SU-DHL-6 (cell line): ENCODE measurements at regions not wholly inside any gene's neighbourhood (a gene's known extent, or its start where the extent isn't known, plus 50 kb on each side); places are given as distances from the start of the nearest gene placed in this dataset.

Experiments used
- H2AFZ ChIP-seq: fragments of 200-600 bp; sonication (generic); 2 replicates; pipeline ENCODE4 v1.6.1; 2014; ENCODE audit warnings: low read depth, mild to moderate bottlenecking, moderate library complexity, mixed read lengths, antibody characterized with exemption, low read length; ENCODE audit not compliant: severe bottlenecking
- H3F3A ChIP-seq: fragments of 200-600 bp; shearing (Covaris generic); 2 replicates; pipeline ENCODE4 v1.6.0; 2016; ENCODE audit warnings: antibody characterized with exemption, mild to moderate bottlenecking; ENCODE audit not compliant: insufficient read depth
- H3K27ac ChIP-seq: fragments of 200-600 bp; sonication (generic); 2 replicates; pipeline ENCODE4 v1.5.1; 2016; ENCODE audit warnings: low read depth, mild to moderate bottlenecking, low read length, moderate library complexity, mixed read lengths
- H3K27me3 ChIP-seq: fragments of 200-600 bp; sonication (generic), shearing (Covaris generic); 2 replicates; pipeline ENCODE4 v1.6.0; 2014; ENCODE audit warnings: mild to moderate bottlenecking, low read length
- H3K36me3 ChIP-seq: fragments of 200-600 bp; sonication (generic); 2 replicates; pipeline ENCODE4 v1.6.1; 2014; ENCODE audit warnings: mild to moderate bottlenecking, low read length, mixed read lengths
- H3K4me2 ChIP-seq: fragments of 300-600, 200-600 bp; shearing (Covaris generic), sonication (generic); 2 replicates; pipeline ENCODE4 v1.6.0; 2014; ENCODE audit warnings: low read length, low read depth, mild to moderate bottlenecking; ENCODE audit not compliant: poor library complexity, severe bottlenecking
- H3K4me3 ChIP-seq: fragments of 200-600 bp; sonication (generic); 2 replicates; pipeline ENCODE4 v1.5.1; 2014; ENCODE audit warnings: antibody characterized with exemption, low read length, mild to moderate bottlenecking, mixed read lengths; ENCODE audit not compliant: insufficient read depth, poor library complexity, severe bottlenecking
- H3K79me2 ChIP-seq: fragments of 200-600 bp; sonication (generic); 2 replicates; pipeline ENCODE4 v1.6.1; 2014; ENCODE audit warnings: mild to moderate bottlenecking, low read length, moderate library complexity; ENCODE audit not compliant: insufficient read depth
- H3K9ac ChIP-seq: fragments of 200-600 bp; sonication (generic); 2 replicates; pipeline ENCODE4 v1.7.0; 2014; ENCODE audit warnings: mild to moderate bottlenecking, low read length
- H3K9me2 ChIP-seq: fragments of 200-600 bp; sonication (generic); replicated peaks from 2 replicates; pipeline ENCODE4 v1.6.1; 2014; ENCODE audit warnings: low read length; ENCODE audit not compliant: insufficient read depth
- H3K9me3 ChIP-seq: fragments of 200-600 bp; sonication (generic); 2 replicates; pipeline ENCODE4 v1.6.1; 2014; ENCODE audit warnings: low read length, mixed read lengths; ENCODE audit not compliant: insufficient read depth
- H4K20me1 ChIP-seq: fragments of 200-600 bp; sonication (generic); 2 replicates; pipeline ENCODE4 v1.6.1; 2014; ENCODE audit warnings: low read depth, mild to moderate bottlenecking, antibody characterized with exemption, low read length, moderate library complexity, mixed read lengths
- CTCF ChIP-seq: fragments of 200-600 bp; sonication (generic); IDR thresholded peaks from one replicate; pipeline ENCODE4 v1.5.1; 2017; ENCODE audit warnings: antibody characterized with exemption, mild to moderate bottlenecking, low read length, moderate library complexity; ENCODE audit not compliant: insufficient read depth, poor library complexity, severe bottlenecking
- EZH2phosphoT487 ChIP-seq: fragments of 200-600 bp; sonication (generic), shearing (Covaris generic); conservative IDR thresholded peaks from 2 replicates; pipeline ENCODE4 v1.6.1; 2018; ENCODE audit warnings: mild to moderate bottlenecking, antibody characterized with exemption, low read length, moderate library complexity, mixed read lengths

GRCh38 chr3:127392156-127392490, 104.3 kb upstream of the PRR20G start:
- no peak overlapping the region for H3K4me2 ChIP-seq
- H4K20me1 ChIP-seq, result no peaks in the 10 kb centered on the region
- no peak overlapping the region for H2AFZ ChIP-seq
- H3K9me3 ChIP-seq, result no peaks in the 10 kb centered on the region
- H3K27ac ChIP-seq, result no peak overlapping the region
- no peaks in the 10 kb centered on the region for H3F3A ChIP-seq
- H3K27me3 ChIP-seq, result no peaks in the 10 kb centered on the region
- TF ChIP-seq CTCF, result no peak
- TF ChIP-seq EZH2phosphoT487, result no peak
- H3K36me3 ChIP-seq, result no peaks in the 10 kb centered on the region
- no peak overlapping the region for H3K4me3 ChIP-seq
- no peak overlapping the region for H3K9ac ChIP-seq
- H3K9me2 ChIP-seq, result no peaks in the 10 kb centered on the region
- H3K79me2 ChIP-seq, result no peaks in the 10 kb centered on the region

- no peaks in the 10 kb centered on the region for H3K9me2 ChIP-seq
- H4K20me1 ChIP-seq, result no peaks in the 10 kb centered on the region
- H3K9me3 ChIP-seq, result no peaks in the 10 kb centered on the region
- no peak overlapping the region for H3K9ac ChIP-seq
- TF ChIP-seq CTCF (no peak), EZH2phosphoT487 (no peak)
- no peak overlapping the region for H3K4me3 ChIP-seq
- H3K79me2 ChIP-seq, result no peaks in the 10 kb centered on the region
- no peaks in the 10 kb centered on the region for H3K36me3 ChIP-seq
- no peak overlapping the region for H2AFZ ChIP-seq
- H3F3A ChIP-seq, result no peaks in the 10 kb centered on the region
- no peak overlapping the region for H3K4me2 ChIP-seq
- H3K27ac ChIP-seq, result no peak overlapping the region
- no peaks in the 10 kb centered on the region for H3K27me3 ChIP-seq
Observed at GRCh38 chr3:127391436-127392155, 103.8 kb upstream of the PRR20G start.

- Histone ChIP-seq H3K36me3 (no peaks in the 10 kb centered on the region), H3K27me3 (no peaks in the 10 kb centered on the region), H3K4me2 (no peak overlapping the region), H3K4me3 (no peak overlapping the region), H3K9me3 (no peaks in the 10 kb centered on the region), H3F3A (no peaks in the 10 kb centered on the region), H3K9me2 (no peaks in the 10 kb centered on the region), H3K79me2 (no peaks in the 10 kb centered on the region), H2AFZ (no peak overlapping the region), H4K20me1 (no peaks in the 10 kb centered on the region), H3K27ac (no peak overlapping the region), H3K9ac (no peak overlapping the region)
- TF ChIP-seq CTCF (no peak), EZH2phosphoT487 (no peak)
Observed at GRCh38 chr3:127390365-127391025, 102.6 kb upstream of the PRR20G start.
